Upper lobe of left lung (tissue), 6 donors: ENCODE measurements at regions not wholly inside any gene's neighbourhood (a gene's known extent, or its start where the extent isn't known, plus 50 kb on each side); places are given as distances from the start of the nearest gene placed in this dataset.

Experiments
- ATAC-seq, 2 donors: fragments of 200-7000 bp; cut with Tn5 transposase; one replicate each; pipeline ENCODE4 v1.9.1; 2022; ENCODE audit warnings: mild to moderate bottlenecking in 2 of 2, moderate library complexity in 2 of 2; ENCODE audit not compliant: low FRiP score in 2 of 2
- DNase-seq, 2 donors: peaks; one replicate each; pipeline ENCODE4 v3.0.0-alpha.2; 2019 to 2020
- H3K27ac ChIP-seq, 4 donors: fragments of 200-600 bp; sonication (generic); one replicate each; pipeline ENCODE4 v1.5.1; 2016 to 2019
- H3K27me3 ChIP-seq, 4 donors: fragments of 200-600 bp; sonication (generic); one replicate each; pipeline ENCODE4 v1.5.1; 2017 to 2019
- H3K36me3 ChIP-seq, 4 donors: fragments of 200-600 bp; sonication (generic); one replicate each; pipeline ENCODE4 v1.5.1; 2016 to 2019
- H3K4me1 ChIP-seq, 4 donors: fragments of 200-600 bp; sonication (generic); one replicate each; pipeline ENCODE4 v1.5.1; 2018 to 2019
- H3K4me3 ChIP-seq, 4 donors: fragments of 200-600 bp; sonication (generic); one replicate each; pipeline ENCODE4 v1.5.1; 2017 to 2019; ENCODE audit warnings: mild to moderate bottlenecking in 2 of 4, moderate library complexity in 1 of 4
- H3K9me3 ChIP-seq, 4 donors: fragments of 200-600 bp; sonication (generic); one replicate each; pipeline ENCODE4 v1.5.1; 2018 to 2019
- CTCF ChIP-seq, 6 experiments: fragments of 450-650 bp in 4 of 6; fragments of 200-600 bp in 2 of 6; sonication (generic) in 2 of 6; IDR thresholded peaks; one replicate each; pipeline ENCODE4 v1.5.1; 2016 to 2019; ENCODE audit warnings: antibody characterized with exemption in 6 of 6
- EP300 ChIP-seq, 4 donors: sonication (generic); formaldehyde crosslinking; IDR thresholded peaks; one replicate each; pipeline ENCODE4 v1.5.1; 2017; ENCODE audit warnings: antibody characterized with exemption in 4 of 4, control low read depth in 2 of 4
- POLR2A ChIP-seq, 4 donors: fragments of 450-650 bp; IDR thresholded peaks; one replicate each; pipeline ENCODE4 v1.5.1; 2016 to 2017; ENCODE audit warnings: antibody characterized with exemption in 4 of 4, mild to moderate bottlenecking in 2 of 4
- POLR2AphosphoS5 ChIP-seq, 2 donors: sonication (generic); formaldehyde crosslinking; IDR thresholded peaks; one replicate each; pipeline ENCODE4 v1.5.1; 2017; ENCODE audit warnings: antibody characterized with exemption in 2 of 2
- WGBS, 2 donors: methylation state at CpG; one replicate each; pipeline ENCODE4 v1.1.5; 2017 to 2018; 5-methylcytosine and 5-hydroxymethylcytosine counted together
- donor health status: DM: no; HTN: no; CAD: no; lungs with moderate emphysema.
- donor health status: DM: no; HTN: yes; CAD: no; lungs with severe emphysema.

- no peak for TF ChIP-seq EP300 (IDR thresholded peaks at IDR 0.05)
- no peak for TF ChIP-seq POLR2A (IDR thresholded peaks at IDR 0.05)
- TF ChIP-seq CTCF (IDR thresholded peaks at IDR 0.05) = no peak
- no peak for TF ChIP-seq POLR2AphosphoS5 (IDR thresholded peaks at IDR 0.05)
- no peak overlapping the region for H3K27ac ChIP-seq
- ATAC-seq = no peak
- no peak overlapping the region for H3K4me3 ChIP-seq
- no peaks in the 10 kb centered on the region for H3K36me3 ChIP-seq
- no peaks in the 10 kb centered on the region for H3K27me3 ChIP-seq
- WGBS, 2 donors = 32 to 47% methylated on average over 2 of the region's 2 CpGs
- H3K9me3 ChIP-seq = no peaks in the 10 kb centered on the region
- DNase-seq = no peak
- H3K4me1 ChIP-seq = peaks cover 0 to 10% (median 0%) of the 10 kb centered on the region in 4 donors
These were observed 228.2 kb upstream of the ZC3H12C start for GRCh38 chr11:109864834-109865547.

- WGBS, 2 donors = 69 to 84% methylated on average over 5 of the region's 5 CpGs
These were observed 227.5 kb upstream of the ZC3H12C start for GRCh38 chr11:109865548-109866186.

GRCh38 chr11:109867784-109868183 is 225.4 kb upstream of the ZC3H12C start:
- Histone ChIP-seq H3K36me3 (no peaks in the 10 kb centered on the region), H3K9me3 (no peaks in the 10 kb centered on the region), H3K4me3 (no peak overlapping the region), H3K4me1 (peaks cover 0 to 10% (median 0%) of the 10 kb centered on the region in 4 donors), H3K27ac (no peak overlapping the region), H3K27me3 (no peaks in the 10 kb centered on the region)
- TF ChIP-seq CTCF (IDR thresholded peaks at IDR 0.05) (no peak), POLR2AphosphoS5 (IDR thresholded peaks at IDR 0.05) (no peak), EP300 (IDR thresholded peaks at IDR 0.05) (no peak), POLR2A (IDR thresholded peaks at IDR 0.05) (no peak)
- ATAC-seq = no peak
- 79 to 90% methylated on average over 2 of the region's 2 CpGs for WGBS, 2 donors
- no peak for DNase-seq

More at GRCh38 chr11:109865548-109866186, 227.5 kb upstream of the ZC3H12C start:
- Histone ChIP-seq H3K27ac (no peak overlapping the region), H3K27me3 (no peaks in the 10 kb centered on the region), H3K4me3 (no peak overlapping the region), H3K4me1 (peaks cover 0 to 10% (median 0%) of the 10 kb centered on the region in 4 donors), H3K9me3 (no peaks in the 10 kb centered on the region), H3K36me3 (no peaks in the 10 kb centered on the region)
- DNase-seq (no peak), ATAC-seq (peak in 1 of 2 donors; percentile 28)
- TF ChIP-seq CTCF (IDR thresholded peaks at IDR 0.05) (no peak), EP300 (IDR thresholded peaks at IDR 0.05) (no peak), POLR2A (IDR thresholded peaks at IDR 0.05) (no peak), POLR2AphosphoS5 (IDR thresholded peaks at IDR 0.05) (no peak)

- H3K9me3 ChIP-seq = no peaks in the 10 kb centered on the region
- H3K27me3 ChIP-seq = no peaks in the 10 kb centered on the region
- no peak overlapping the region for H3K4me3 ChIP-seq
- no peaks in the 10 kb centered on the region for H3K36me3 ChIP-seq
- TF ChIP-seq CTCF (IDR thresholded peaks at IDR 0.05) (no peak), POLR2A (IDR thresholded peaks at IDR 0.05) (no peak), EP300 (IDR thresholded peaks at IDR 0.05) (no peak), POLR2AphosphoS5 (IDR thresholded peaks at IDR 0.05) (no peak)
- whole genome bisulfite sequencing, 2 donors = 94 to 100% methylated on average over 2 of the region's 2 CpGs
- no peak for ATAC-seq
- H3K4me1 ChIP-seq = peaks cover 0 to 10% (median 0%) of the 10 kb centered on the region in 4 donors
- no peak for DNase-seq
- H3K27ac ChIP-seq = no peak overlapping the region
These were observed 223.7 kb upstream of the ZC3H12C start for GRCh38 chr11:109869536-109869935.
